PC-3 (cell line): ENCODE measurements at regions not wholly inside any gene's neighbourhood (a gene's known extent, or its start where the extent isn't known, plus 50 kb on each side); places are given as distances from the start of the nearest gene placed in this dataset.

Experiments
- ATAC-seq: fragments of 200-7000 bp; cut with Tn5 transposase; 2 replicates; pipeline ENCODE4 v1.9.1; 2020; ENCODE audit warnings: mild to moderate bottlenecking, moderate library complexity
- BruUV-seq: library from RNA; stranded (reverse); fragments of 400-500 nt; replicated peaks from 2 replicates; lab custom pipeline; 2021; lab: Mats Ljungman, UMichigan
- CTCF ChIA-PET: fragments of 300-600 bp; sonication (Branson Sonifier 250); formaldehyde crosslinking; loops from one replicate; lab custom pipeline; 2022; ENCODE audit warnings: antibody characterized with exemption; lab: Charles Lee
- POLR2A ChIA-PET: fragments of 300-600 bp; sonication (Branson Sonifier 250); formaldehyde crosslinking; loops from one replicate; lab custom pipeline; 2022; ENCODE audit warnings: antibody characterized with exemption; ENCODE audit not compliant: unreplicated experiment; lab: Charles Lee
- DNase-seq: peaks from one replicate; pipeline ENCODE4 v3.0.0-alpha.2; 2015
- H2AFZ ChIP-seq: fragments of 300-600 bp; sonication (generic); 2 replicates; pipeline ENCODE4 v1.6.0; 2016; ENCODE audit warnings: antibody characterized with exemption, low read length
- H3F3A ChIP-seq: fragments of 300-600 bp; sonication (generic); one replicate; pipeline ENCODE4 v1.6.0; 2017; ENCODE audit warnings: antibody characterized with exemption, low read length, control low read depth, mild to moderate bottlenecking; ENCODE audit not compliant: unreplicated experiment
- H3K27ac ChIP-seq: fragments of 300-600 bp; sonication (generic); 2 replicates; pipeline ENCODE4 v1.5.1; 2016; ENCODE audit warnings: mild to moderate bottlenecking, low read length
- H3K27me3 ChIP-seq: fragments of 300-600 bp; sonication (generic); 2 replicates; pipeline ENCODE4 v1.6.1; 2016; ENCODE audit warnings: low read length, mixed read lengths
- H3K36me3 ChIP-seq: fragments of 300-600 bp; sonication (generic); 2 replicates; pipeline ENCODE4 v1.6.1; 2016; ENCODE audit warnings: low read depth, mixed run types, low read length, mixed read lengths
- H3K4me1 ChIP-seq: fragments of 300-600 bp; sonication (generic); 2 replicates; pipeline ENCODE4 v1.5.1; 2016; ENCODE audit warnings: low read length; ENCODE audit not compliant: insufficient read depth
- H3K4me2 ChIP-seq: fragments of 300-600 bp; sonication (generic); 2 replicates; pipeline ENCODE4 v1.6.0; 2016; ENCODE audit warnings: low read length
- H3K4me3 ChIP-seq: fragments of 300-600 bp; sonication (generic); 2 replicates; pipeline ENCODE4 v1.5.1; 2016; ENCODE audit warnings: mild to moderate bottlenecking, low read length, mixed read lengths
- H3K79me2 ChIP-seq: fragments of 300-600 bp; sonication (generic); 2 replicates; pipeline ENCODE4 v1.6.1; 2017; ENCODE audit warnings: low read length, mixed read lengths
- H3K9ac ChIP-seq: fragments of 300-600 bp; sonication (generic); 2 replicates; pipeline ENCODE4 v1.6.0; 2016; ENCODE audit warnings: mild to moderate bottlenecking, low read length
- H3K9me2 ChIP-seq: fragments of 300-600 bp; sonication (generic); replicated peaks from 2 replicates; pipeline ENCODE4 v1.6.1; 2016; ENCODE audit warnings: mixed run types, low read length, mixed read lengths
- H3K9me3 ChIP-seq: fragments of 300-600 bp; sonication (generic); 2 replicates; pipeline ENCODE4 v1.6.1; 2016; ENCODE audit warnings: low read length, mixed read lengths
- H4K20me1 ChIP-seq: fragments of 300-600 bp; sonication (generic); 2 replicates; pipeline ENCODE4 v1.6.1; 2016; ENCODE audit warnings: low read length, mixed read lengths
- CTCF ChIP-seq: fragments of 300-600 bp; sonication (generic); conservative IDR thresholded peaks from 2 replicates; pipeline ENCODE4 v1.5.1; 2017; ENCODE audit warnings: antibody characterized with exemption, low read depth, mild to moderate bottlenecking, low read length
- EZH2 ChIP-seq: fragments of 300-600 bp; sonication (generic); IDR thresholded peaks from one replicate; pipeline ENCODE4 v1.6.1; 2017; ENCODE audit warnings: antibody characterized with exemption, mild to moderate bottlenecking, low read length; ENCODE audit not compliant: unreplicated experiment
- EZH2phosphoT487 ChIP-seq: fragments of 300-600 bp; sonication (generic); IDR thresholded peaks from 2 replicates; pipeline ENCODE4 v1.6.1; 2018; ENCODE audit warnings: mild to moderate bottlenecking, antibody characterized with exemption, low read length, borderline replicate concordance
- intact Hi-C: fragments of 100-400 bp; cut with micrococcal nuclease; formaldehyde crosslinking; loops from 2 replicates; pipeline ENCODE4 v1.9.0; 2023

DNA sequence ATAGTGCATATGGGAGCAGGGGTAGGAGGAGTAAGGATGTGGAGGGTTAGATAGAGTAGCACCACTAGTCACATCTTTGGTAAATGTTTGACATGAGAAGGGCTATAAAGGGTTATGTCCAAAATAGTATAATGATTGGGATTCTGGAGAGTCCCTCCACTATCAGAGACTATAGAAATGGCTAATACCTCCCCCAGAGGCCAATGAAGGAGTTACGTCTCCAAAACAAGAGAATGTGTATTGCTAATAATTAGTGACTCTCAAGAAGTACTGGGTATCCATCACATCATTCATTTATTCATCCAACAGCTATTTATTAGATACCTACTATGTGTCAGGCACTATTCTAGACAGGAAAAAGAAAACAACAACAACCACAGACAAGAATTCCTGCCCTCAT is 203.7 kb upstream of the UMPS start:
- intact Hi-C loops = no loop called here
- H3F3A ChIP-seq = no peaks in the 10 kb centered on the region
- no peaks in the 10 kb centered on the region for H3K36me3 ChIP-seq
- ChIA-PET CTCF (no interaction called here), POLR2A (no interaction called here)
- no peaks in the 10 kb centered on the region for H3K9me3 ChIP-seq
- no peaks in the 10 kb centered on the region for H3K27me3 ChIP-seq
- H3K4me2 ChIP-seq = no peak overlapping the region
- peaks cover 20% of the 10 kb centered on the region for H3K4me1 ChIP-seq
- H3K9me2 ChIP-seq = 0 out of 2 replicates have a peak, but pooled peaks cover 3% of the 10 kb centered on the region
- H2AFZ ChIP-seq = no peak overlapping the region
- TF ChIP-seq EZH2 (no peak), CTCF (peak; percentile 47)
- no peak overlapping the region for H3K9ac ChIP-seq
- no peak overlapping the region for H3K4me3 ChIP-seq
- ATAC-seq (no peak), DNase-seq (peak; percentile 27)
- H3K27ac ChIP-seq = no peak overlapping the region
- no TSS peak for BruUV-seq
- H3K79me2 ChIP-seq = no peaks in the 10 kb centered on the region
- H4K20me1 ChIP-seq = no peaks in the 10 kb centered on the region

- Histone ChIP-seq H3K4me1 (peaks cover 8% of the 10 kb centered on the region), H3K4me3 (no peak overlapping the region), H3K27ac (no peak overlapping the region), H3K4me2 (no peak overlapping the region), H4K20me1 (no peaks in the 10 kb centered on the region), H3F3A (no peaks in the 10 kb centered on the region), H3K9ac (no peak overlapping the region), H3K27me3 (0 out of 2 replicates have a peak, but pooled peaks cover 6% of the 10 kb centered on the region), H3K9me2 (0 out of 2 replicates have a peak, but pooled peaks cover 3% of the 10 kb centered on the region), H3K79me2 (no peaks in the 10 kb centered on the region), H3K36me3 (no peaks in the 10 kb centered on the region), H3K9me3 (no peaks in the 10 kb centered on the region), H2AFZ (no peak overlapping the region)
- TF ChIP-seq EZH2phosphoT487 (no peak), EZH2 (no peak)
- intact Hi-C loops = no loop called here
- ATAC-seq = peak; percentile 51
- POLR2A ChIA-PET = no interaction called here
- no TSS peak for BruUV-seq
- CTCF ChIA-PET = no interaction called here
- peak; percentile 66 for DNase-seq
These were observed 200.3 kb upstream of the UMPS start for GRCh38 chr3:124529826-124530571.

DNA sequence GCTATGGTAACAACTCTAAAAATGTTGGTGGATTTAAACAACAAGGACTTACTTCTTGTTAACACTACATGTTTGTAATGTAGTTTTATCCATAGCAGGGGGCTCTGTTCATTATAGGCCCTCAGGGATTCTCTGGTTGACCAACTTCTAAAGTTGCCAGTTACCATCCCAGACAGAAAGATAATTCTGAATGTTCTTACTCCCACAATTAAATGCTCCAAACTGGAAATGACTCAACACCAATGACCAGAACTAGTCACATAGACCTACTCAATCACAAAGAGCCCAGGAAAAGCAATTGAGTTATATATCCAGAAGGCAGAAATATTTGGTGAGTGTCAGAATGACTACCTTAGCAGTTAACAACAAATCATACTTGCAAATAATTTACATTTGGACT is 199.3 kb upstream of the UMPS start:
- intact Hi-C loops = no loop called here
- DNase-seq = no peak
- H3K4me2 ChIP-seq = no peak overlapping the region
- H3K4me3 ChIP-seq = no peak overlapping the region
- H3K9me2 ChIP-seq = 0 out of 2 replicates have a peak, but pooled peaks cover 3% of the 10 kb centered on the region
- H3K4me1 ChIP-seq = peaks cover 7% of the 10 kb centered on the region; the same call in 1 of the 2 replicates
- H3F3A ChIP-seq = no peaks in the 10 kb centered on the region
- no peak for ATAC-seq
- no peaks in the 10 kb centered on the region for H3K9me3 ChIP-seq
- ChIA-PET POLR2A (no interaction called here), CTCF (no interaction called here)
- BruUV-seq = no TSS peak
- H4K20me1 ChIP-seq = no peaks in the 10 kb centered on the region
- no peaks in the 10 kb centered on the region for H3K79me2 ChIP-seq
- H3K27ac ChIP-seq = no peak overlapping the region
- H3K36me3 ChIP-seq = no peaks in the 10 kb centered on the region
- H3K27me3 ChIP-seq = peaks cover 14% of the 10 kb centered on the region
- TF ChIP-seq EZH2 (no peak), CTCF (no peak), EZH2phosphoT487 (no peak)
- H3K9ac ChIP-seq = no peak overlapping the region
- H2AFZ ChIP-seq = no peak overlapping the region
